SK-N-MC (cell line): ENCODE measurements at regions not wholly inside any gene's neighbourhood (a gene's known extent, or its start where the extent isn't known, plus 50 kb on each side); places are given as distances from the start of the nearest gene placed in this dataset.

Experiments used
- EZH2 ChIP-seq: fragments of 200-600 bp; sonication (generic); IDR thresholded peaks from one replicate; pipeline ENCODE4 v1.6.1; 2017; ENCODE audit warnings: antibody characterized with exemption
- POLR2AphosphoS5 ChIP-seq: IDR thresholded peaks from 2 replicates; pipeline ENCODE4 v1.6.1; 2012; ENCODE audit warnings: mild to moderate bottlenecking, low read depth, low read length, borderline replicate concordance

DNA sequence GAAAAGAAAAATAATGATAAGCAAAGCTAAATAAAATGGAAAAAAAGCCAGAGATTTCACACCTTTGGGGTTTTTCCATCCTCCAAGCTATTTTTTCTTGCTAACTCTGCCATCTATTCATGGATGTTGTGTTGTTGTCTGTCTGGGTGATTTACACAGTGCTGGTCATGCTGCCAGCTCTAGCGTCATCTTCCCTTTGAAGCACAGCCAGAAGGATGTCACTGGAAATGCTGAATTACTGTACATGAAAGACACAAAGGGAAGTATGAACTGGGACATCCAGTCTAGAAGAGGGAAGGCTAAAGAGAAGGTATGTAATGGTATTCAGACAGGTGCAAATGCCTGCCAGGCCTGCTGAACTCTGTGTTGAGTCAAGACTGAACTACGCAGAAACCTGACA, 241.9 kb upstream of the STXBP5 start:
- TF ChIP-seq EZH2 (no peak), POLR2AphosphoS5 (no peak)
